OCI-LY1 (cell line): ENCODE measurements at regions not wholly inside any gene's neighbourhood (a gene's known extent, or its start where the extent isn't known, plus 50 kb on each side); places are given as distances from the start of the nearest gene placed in this dataset.

ENCODE experiments used
- CTCF ChIP-seq: fragments of 200-600 bp; sonication (generic), shearing (Covaris generic); IDR thresholded peaks from 2 replicates; pipeline ENCODE4 v1.5.1; 2017; ENCODE audit warnings: mild to moderate bottlenecking, antibody characterized with exemption, low read length, moderate library complexity, mixed read lengths
- EZH2 ChIP-seq: fragments of 200-600 bp; sonication (generic), shearing (Covaris generic); IDR thresholded peaks from 2 replicates; pipeline ENCODE4 v1.8.0; 2017; ENCODE audit warnings: borderline replicate concordance, mixed run types, mild to moderate bottlenecking, antibody characterized with exemption, low read length, moderate library complexity, mixed read lengths

DNA sequence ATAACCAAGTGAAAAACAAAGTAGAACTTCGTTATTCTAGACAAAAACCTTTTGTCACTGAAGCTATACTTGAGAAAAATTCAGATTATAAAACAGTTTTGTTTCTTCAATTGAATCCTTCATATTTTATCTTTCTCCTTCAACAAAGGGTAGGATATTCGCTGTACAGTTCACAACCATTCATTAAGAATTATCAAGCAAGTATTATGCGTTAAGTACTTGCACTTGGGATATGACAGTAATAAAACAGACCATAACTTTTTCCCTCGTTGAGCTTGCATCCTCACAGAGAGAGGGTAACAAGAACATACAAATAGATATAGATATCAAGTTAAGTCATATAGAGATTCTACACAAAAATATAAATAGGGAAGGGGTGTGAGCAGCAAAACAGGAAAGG lies 61.2 kb upstream of the MEOX2 start:
- TF ChIP-seq CTCF = no peak
- TF ChIP-seq EZH2 = no peak
